GM19043 (cell line): ENCODE measurements at regions not wholly inside any gene's neighbourhood (a gene's known extent, or its start where the extent isn't known, plus 50 kb on each side); places are given as distances from the start of the nearest gene placed in this dataset.

Experiments
- ATAC-seq: cut with Tn5 transposase; IDR thresholded peaks from one replicate; pipeline ENCODE4 v1.9.1; 2021; ENCODE audit warnings: low read depth; ENCODE audit not compliant: unreplicated experiment

- no peak for ATAC-seq
These were observed 68.2 kb upstream of the AMPD3 start for GRCh38 chr11:10386861-10387205.

DNA sequence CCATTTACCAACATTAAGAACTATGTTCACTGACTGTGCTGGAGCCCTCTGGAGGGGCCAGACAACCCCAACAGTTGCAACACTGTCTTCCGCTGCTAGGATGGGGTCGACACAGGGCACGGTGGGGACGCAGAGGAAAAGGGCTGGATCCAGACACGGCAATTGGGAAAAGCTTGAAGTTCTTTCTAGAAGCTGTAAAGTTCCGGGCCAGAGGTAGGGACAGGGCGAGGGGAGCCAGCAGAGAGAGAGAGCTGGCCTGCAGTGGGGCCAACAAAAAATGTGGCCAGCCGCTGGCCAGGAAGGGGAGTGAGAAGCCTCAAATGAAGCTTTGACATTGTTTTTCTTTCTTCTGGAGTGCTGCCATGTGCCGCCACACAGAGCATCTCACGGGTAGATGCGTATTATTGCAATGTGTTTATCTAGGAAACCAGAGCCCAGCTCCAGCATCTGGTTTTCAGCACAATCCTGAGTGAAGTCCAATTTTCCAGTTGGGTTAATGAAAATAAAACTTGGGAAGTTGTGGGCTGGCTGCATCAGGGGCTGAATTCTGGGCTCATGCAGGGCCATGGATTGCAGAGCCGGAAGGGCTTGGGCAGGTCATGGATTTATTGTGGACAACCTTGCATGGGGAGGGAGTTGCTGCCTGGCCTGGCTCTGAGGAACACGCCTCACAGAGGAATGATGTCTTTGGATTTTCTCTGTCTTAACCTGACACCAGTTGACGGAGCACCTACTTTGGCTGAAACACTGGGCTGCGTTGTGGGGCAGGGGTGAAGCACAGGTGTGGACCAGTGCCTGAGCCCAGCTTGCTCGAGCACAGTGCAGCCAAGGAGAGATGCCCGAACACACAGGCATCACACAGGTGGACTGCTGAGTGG is 67.6 kb upstream of the AMPD3 start:
- no peak for ATAC-seq

DNA sequence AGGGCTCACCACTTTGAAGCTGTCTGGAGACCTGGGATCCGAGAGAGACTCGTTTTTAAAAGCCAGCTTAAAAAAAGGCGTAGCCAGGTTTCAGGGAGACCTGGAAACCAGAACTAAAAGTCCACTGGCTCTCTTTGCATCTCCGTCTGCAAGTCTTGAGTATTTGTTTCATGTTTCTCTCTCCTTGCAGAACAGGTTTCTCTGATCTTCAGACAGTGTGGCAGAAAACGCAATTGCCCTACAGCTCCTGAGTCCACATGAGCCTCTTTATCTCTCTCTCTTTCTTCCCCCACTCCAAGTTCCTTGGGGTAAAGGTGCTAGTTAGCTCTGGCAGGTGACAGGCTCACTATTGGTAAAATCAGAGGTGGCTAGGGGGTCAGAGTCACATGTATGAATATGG is 67.0 kb upstream of the AMPD3 start:
- ATAC-seq: no peak

DNA sequence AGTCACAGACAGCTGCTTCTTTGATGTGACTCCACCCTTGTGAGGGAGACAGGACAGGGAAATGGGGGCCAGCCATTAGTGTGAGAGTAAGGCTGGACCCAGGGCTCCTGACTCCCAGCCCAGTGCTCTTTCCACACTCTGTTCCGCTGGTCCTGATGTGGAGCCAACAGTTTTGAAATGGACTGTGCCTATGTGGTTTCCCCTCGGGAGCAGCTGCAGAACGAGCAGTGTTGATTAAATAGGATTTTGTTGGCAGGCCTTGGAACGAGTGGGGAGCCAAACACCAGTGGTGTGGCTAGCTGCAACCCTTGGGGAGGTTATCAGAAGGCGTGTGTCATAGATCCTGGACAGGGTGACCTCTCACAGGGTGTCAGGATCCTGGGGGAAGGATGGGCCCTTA is 66.5 kb upstream of the AMPD3 start:
- ATAC-seq: no peak

DNA sequence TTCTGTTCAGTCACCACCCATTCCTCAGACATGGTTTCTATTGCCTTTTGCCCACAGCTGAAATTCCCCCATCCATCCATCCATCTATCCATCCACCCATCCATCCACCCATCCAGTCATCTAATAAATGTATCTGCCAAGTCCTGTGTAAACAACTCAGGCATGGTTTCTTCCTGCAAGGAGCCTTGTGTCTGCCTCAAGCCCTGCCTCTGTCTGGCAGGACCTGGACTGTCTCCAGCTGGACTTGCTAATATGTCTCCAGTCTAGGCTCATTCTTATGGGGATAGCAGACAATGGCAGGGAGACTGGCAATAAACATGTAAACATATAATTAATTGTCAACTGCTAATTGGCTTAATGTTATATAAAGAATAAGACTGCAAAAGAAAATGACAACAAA is 64.7 kb upstream of the AMPD3 start:
- no peak for ATAC-seq

DNA sequence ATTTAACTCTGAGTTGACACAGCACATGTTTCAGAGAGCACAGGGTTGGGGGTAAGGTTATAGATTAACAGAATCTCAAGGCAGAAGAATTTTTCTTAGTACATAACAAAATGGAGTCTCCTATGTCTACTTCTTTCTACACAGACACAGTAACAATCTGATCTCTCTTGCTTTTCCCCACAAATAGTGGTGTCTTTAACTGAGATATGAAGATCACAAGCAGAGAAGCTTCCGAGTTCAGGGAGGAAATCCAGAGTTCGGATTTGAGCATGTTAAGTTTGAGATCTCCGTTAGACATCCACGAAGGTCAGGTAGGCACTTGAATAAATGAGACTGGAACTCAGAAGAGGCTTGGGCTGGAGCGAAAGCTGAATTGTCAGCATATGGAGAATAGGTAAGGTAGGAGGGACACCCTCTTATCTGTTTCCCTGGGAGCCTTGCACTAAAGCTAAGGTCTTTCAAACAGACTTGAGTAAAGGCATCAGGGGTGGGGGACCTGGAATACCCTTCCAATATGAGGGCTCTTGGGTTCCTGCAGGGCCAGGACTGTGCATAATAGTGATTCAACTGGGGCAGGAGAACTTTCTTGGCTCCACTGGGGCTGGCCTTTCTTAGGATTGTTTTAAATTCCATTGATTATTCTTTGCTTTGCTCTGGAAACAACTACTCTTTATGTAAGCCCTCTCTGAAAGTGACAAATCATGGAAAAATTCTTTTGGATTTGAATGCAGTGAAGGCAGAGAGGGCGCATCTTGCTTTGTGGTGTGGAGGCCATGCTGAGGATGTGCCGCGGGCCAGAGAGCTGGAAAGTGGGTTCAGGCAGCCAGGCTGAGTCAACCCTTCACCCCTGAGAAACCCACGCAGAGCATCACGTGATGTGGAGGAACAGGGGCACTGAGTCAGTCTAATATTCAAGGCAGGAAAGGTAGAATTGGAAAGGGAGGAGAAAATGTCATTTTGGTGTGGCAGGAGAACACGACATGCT is 62.7 kb upstream of the AMPD3 start:
- no peak for ATAC-seq

GRCh38 chr11:10394229-10395101 is 60.6 kb upstream of the AMPD3 start:
- ATAC-seq: no peak

DNA sequence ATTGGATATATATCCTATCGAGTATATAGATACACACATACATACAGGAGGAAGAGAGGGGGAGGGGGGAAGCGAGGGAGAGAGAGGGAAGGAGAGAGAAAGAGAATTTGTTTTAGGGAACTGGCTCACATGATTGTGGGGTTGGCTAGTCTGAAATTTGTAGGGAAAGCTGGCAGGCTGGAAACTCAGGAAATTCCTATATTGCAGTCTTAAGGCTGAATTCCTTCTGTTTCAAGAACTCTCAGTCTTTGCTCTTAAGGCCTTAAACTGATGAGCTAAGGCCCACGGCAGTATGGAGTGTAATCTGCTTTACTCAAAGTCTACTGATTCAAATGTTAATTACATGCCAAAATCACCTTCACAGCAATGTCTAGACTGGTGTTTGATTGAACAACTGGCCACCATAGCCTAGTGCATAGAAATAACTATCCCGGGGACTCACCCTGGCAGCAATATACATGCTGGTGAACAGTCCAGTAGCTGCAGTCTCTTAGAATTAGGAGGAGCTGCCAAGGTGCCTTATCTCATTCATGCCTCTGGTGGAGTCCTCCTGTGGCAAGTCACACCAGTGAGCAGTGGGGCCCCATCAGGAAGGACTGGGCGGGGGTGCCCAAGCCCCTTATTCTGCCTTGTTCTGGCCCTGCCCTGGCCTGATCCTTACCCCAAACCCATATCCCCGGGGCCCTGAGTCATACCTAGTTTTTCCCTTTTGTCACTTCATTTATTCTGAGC is 59.7 kb upstream of the AMPD3 start:
- no peak for ATAC-seq

DNA sequence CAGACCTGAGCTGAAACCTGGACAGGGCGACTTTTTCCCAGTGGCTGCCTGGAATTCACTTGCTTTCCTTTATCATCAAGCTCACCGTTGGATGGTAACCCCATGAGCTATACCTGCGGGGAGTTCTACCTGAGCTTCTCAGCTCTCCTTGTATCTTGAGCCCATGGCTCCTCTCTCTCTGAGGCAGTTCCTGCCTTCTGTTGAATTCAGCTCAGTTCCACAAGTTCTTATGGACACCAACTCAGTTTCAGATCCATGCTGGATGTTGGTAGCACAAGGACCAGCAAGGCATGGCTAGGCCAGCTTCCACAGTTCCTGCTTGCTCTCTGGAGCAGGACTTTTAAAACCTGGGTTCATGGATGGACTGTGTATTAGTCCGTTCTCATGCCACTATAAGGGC is 58.3 kb upstream of the AMPD3 start:
- ATAC-seq: no peak

DNA sequence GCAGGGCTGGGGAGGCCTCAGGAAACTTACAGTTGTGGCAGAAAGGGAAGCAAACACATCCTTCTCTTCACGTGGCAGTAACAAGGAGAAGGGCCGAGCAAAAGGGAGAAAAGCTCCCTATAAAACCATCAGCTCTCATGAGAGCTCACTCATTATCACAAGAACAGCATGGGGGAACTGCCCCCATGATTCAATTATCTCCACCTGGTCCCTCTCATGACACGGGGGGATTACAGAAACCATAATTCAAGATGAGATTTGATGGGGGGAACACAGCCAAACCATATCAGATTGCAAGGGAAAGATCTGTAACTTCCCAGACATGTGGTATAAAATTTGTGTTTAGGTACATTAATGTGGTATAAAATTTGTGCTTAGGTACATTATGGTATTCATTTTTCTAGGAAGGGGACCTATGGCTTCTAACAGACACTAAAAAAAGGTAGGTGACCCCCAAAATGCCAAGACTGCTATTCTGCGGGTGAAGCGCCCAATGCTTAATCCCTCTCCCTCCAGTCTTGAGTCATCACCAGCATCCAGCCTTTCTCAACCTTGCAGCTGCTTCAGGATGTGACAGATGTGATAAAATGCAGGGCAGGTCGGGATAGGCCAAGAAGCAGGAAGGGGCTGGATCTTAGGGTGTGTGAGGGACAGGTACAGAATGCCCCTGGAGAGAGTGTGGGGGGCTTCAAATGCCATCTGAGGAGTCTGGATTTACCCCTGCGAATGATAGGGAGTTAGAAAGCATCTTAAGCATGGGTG is 57.7 kb upstream of the AMPD3 start:
- no peak for ATAC-seq

DNA sequence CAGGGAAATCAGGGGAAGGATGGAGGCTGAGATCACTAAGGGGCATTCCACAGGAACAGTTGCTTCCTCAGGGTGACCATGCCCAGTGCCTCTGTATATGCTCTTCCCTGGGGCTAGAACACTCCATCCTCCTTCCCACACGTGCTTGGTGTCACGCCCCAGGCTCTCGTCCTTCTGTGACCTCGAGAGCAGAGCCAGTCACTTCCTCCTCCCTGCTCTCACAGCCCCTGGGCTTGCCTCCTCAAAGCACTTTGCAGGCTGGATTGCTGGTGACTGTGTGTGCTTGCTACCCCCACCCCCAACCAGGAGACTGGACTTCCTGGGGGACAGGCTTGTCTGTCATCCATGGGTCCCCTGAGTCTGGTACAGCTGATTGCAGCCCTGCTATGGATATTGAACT is 56.5 kb upstream of the AMPD3 start:
- no peak for ATAC-seq

DNA sequence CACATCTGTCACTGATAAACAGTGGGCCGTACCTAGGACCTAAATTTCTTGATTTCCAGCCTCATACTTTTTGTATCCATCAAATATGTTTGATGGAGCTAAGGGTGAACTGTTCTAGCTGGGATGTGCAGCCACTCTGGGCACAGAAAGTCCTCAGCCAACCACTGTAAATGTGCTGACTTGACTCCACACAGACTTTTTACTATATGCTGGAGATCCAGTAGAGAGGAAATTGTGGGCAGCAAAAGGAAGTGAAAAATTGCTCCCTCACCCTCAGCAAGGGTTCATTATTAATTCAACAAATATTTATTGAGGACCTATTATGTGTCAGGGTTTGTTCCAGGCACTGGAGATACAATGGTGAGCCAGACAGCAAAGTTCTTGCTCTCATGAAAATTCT is 54.2 kb upstream of the AMPD3 start:
- ATAC-seq: no peak

DNA sequence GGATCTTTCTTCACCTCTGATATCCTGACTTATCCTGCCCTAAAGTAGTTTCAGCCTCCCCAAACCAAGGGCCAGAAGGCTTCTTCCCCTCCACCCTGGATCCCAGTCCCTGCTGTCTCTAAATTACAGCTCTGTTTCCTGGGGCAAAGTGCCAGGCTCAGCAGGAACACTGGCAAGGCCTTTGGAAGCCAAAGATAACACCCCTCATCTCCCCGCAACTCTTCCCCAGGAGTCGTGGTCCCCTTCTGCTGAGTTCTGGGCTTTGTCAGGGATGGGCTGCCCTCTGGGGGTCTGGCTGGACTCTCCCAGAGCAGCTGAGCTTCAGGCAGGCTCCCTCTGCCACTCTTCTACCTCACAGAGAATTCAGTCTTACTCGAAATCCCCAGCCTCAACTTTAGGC is 53.8 kb upstream of the AMPD3 start:
- no peak for ATAC-seq

- ATAC-seq: no peak
These were observed 53.2 kb upstream of the AMPD3 start for GRCh38 chr11:10401696-10402392.
